ENCODE measurements at regions not wholly inside any gene's neighbourhood (a gene's known extent, or its start where the extent isn't known, plus 50 kb on each side); places are given as distances from the start of the nearest gene placed in this dataset.

GRCh38 chr2:10985260-10985659 lies 73.5 kb downstream of the KCNF1 start:
- no peak for DNase-seq

GRCh38 chr2:10985901-10986535 lies 74.3 kb downstream of the KCNF1 start:
- no peak for DNase-seq

GRCh38 chr2:10987439-10987838 lies 75.7 kb downstream of the KCNF1 start:
- DNase-seq, result no peak

GRCh38 chr2:10987861-10988260 lies 76.1 kb downstream of the KCNF1 start:
- no peak for DNase-seq

- no peak for DNase-seq
These were observed 77.4 kb downstream of the KCNF1 start for GRCh38 chr2:10989151-10989550.

GRCh38 chr2:10989782-10990181 lies 78.0 kb downstream of the KCNF1 start:
- no peak for DNase-seq

GRCh38 chr2:10990561-10991111 lies 78.9 kb downstream of the KCNF1 start:
- no peak for DNase-seq

- no peak for DNase-seq
These were observed 80.5 kb downstream of the KCNF1 start for GRCh38 chr2:10992023-10992791.

GRCh38 chr2:10993001-10993481 lies 81.3 kb downstream of the KCNF1 start:
- DNase-seq, result no peak

GRCh38 chr2:10995366-10995970 lies 83.7 kb downstream of the KCNF1 start:
- DNase-seq, result no peak

- DNase-seq, result no peak
These were observed 92.5 kb downstream of the KCNF1 start for GRCh38 chr2:11004199-11004598.

- DNase-seq, result no peak
These were observed 93.3 kb downstream of the KCNF1 start for GRCh38 chr2:11005032-11005431.

GRCh38 chr2:11006191-11006590 lies 94.5 kb downstream of the KCNF1 start:
- no peak for DNase-seq

GRCh38 chr2:11007331-11008264 lies 95.9 kb downstream of the KCNF1 start:
- no peak for DNase-seq

- DNase-seq, result no peak
These were observed 97.0 kb downstream of the KCNF1 start for GRCh38 chr2:11008773-11009172.

GRCh38 chr2:11009176-11009575 lies 97.4 kb downstream of the KCNF1 start:
- DNase-seq, result no peak

- DNase-seq, result no peak
These were observed 98.2 kb downstream of the KCNF1 start for GRCh38 chr2:11009891-11010290.

GRCh38 chr2:11011359-11011758 lies 99.6 kb downstream of the KCNF1 start:
- no peak for DNase-seq

GRCh38 chr2:11012131-11012693 lies 100.5 kb downstream of the KCNF1 start:
- no peak for DNase-seq

- no peak for DNase-seq
These were observed 101.5 kb downstream of the KCNF1 start for GRCh38 chr2:11013196-11013595.

GRCh38 chr2:11014026-11014425 lies 102.3 kb downstream of the KCNF1 start:
- no peak for DNase-seq

Data from muscle of arm (tissue), 1 donor.